Stimulated activated CD4-positive, alpha-beta T cell treated with anti-CD3 and anti-CD28 coated beads, Interleukin-4, amount 100 ng/mL, for 4 hours (primary cell): ENCODE measurements at regions not wholly inside any gene's neighbourhood (a gene's known extent, or its start where the extent isn't known, plus 50 kb on each side); places are given as distances from the start of the nearest gene placed in this dataset.
"Not testable (repeated sequence)": the region's sequence is repeated elsewhere in the genome, so short reads cannot be mapped to it uniquely, and the experiment has no call there.

Experiments used
- DNase-seq, 2 experiments: peaks; one replicate each; pipeline ENCODE4 v3.0.0-alpha.2; 2020

GRCh38 chr4:38280323-38280706 is 320.1 kb downstream of the PTTG2 start:
- DNase-seq, result no peak

- no peak for DNase-seq
These were observed 321.3 kb downstream of the PTTG2 start for GRCh38 chr4:38281371-38282071.

- DNase-seq, result no peak
These were observed 323.5 kb downstream of the PTTG2 start for GRCh38 chr4:38283724-38284123.

- no peak for DNase-seq
These were observed 324.3 kb downstream of the PTTG2 start for GRCh38 chr4:38284294-38285030.

GRCh38 chr4:38287101-38287851 is 327.1 kb downstream of the PTTG2 start:
- DNase-seq, result no peak

GRCh38 chr4:38289553-38289952 is 329.4 kb downstream of the PTTG2 start:
- DNase-seq, result no peak

GRCh38 chr4:38290366-38290765 is 330.2 kb downstream of the PTTG2 start:
- no peak for DNase-seq

- no peak for DNase-seq
These were observed 330.7 kb downstream of the PTTG2 start for GRCh38 chr4:38290914-38291313.

- no peak for DNase-seq
These were observed 332.3 kb downstream of the PTTG2 start for GRCh38 chr4:38292529-38292928.

GRCh38 chr4:38294238-38294637 is 334.0 kb downstream of the PTTG2 start:
- DNase-seq, result no peak

- no peak for DNase-seq
These were observed 336.9 kb downstream of the PTTG2 start for GRCh38 chr4:38297061-38297460.

- DNase-seq, result no peak
These were observed 338.9 kb downstream of the PTTG2 start for GRCh38 chr4:38298868-38299713.

- no peak for DNase-seq
These were observed 342.7 kb downstream of the PTTG2 start for GRCh38 chr4:38302910-38303309.

GRCh38 chr4:38304460-38304859 is 344.3 kb downstream of the PTTG2 start:
- not testable (repeated sequence) for DNase-seq

- DNase-seq, result no peak
These were observed 346.4 kb downstream of the PTTG2 start for GRCh38 chr4:38306482-38307071.

- DNase-seq, result no peak
These were observed 348.6 kb downstream of the PTTG2 start for GRCh38 chr4:38308728-38309311.

- DNase-seq, result no peak
These were observed 349.3 kb downstream of the PTTG2 start for GRCh38 chr4:38309471-38309870.

GRCh38 chr4:38310446-38311043 is 350.3 kb downstream of the PTTG2 start:
- DNase-seq, result peak; percentile 33 to 71

- no peak for DNase-seq
These were observed 351.4 kb downstream of the PTTG2 start for GRCh38 chr4:38311495-38312126.

GRCh38 chr4:38313175-38313574 is 350.8 kb upstream of the KLF3 start:
- no peak for DNase-seq

GRCh38 chr4:38313999-38314561 is 349.9 kb upstream of the KLF3 start:
- no peak for DNase-seq
